ENCODE measurements at regions not wholly inside any gene's neighbourhood (a gene's known extent, or its start where the extent isn't known, plus 50 kb on each side); places are given as distances from the start of the nearest gene placed in this dataset.

GRCh38 chrX:125096469-125096868 is 223.2 kb upstream of the TEX13C start:
- TF ChIP-seq CTCF (IDR thresholded peaks at IDR 0.05) (no peak), POLR2A (IDR thresholded peaks at IDR 0.05) (no peak)
